ENCODE measurements at regions not wholly inside any gene's neighbourhood (a gene's known extent, or its start where the extent isn't known, plus 50 kb on each side); places are given as distances from the start of the nearest gene placed in this dataset.

GRCh38 chr11:36724742-36725385, 126.8 kb upstream of the RAG2 start:
- no peak for ATAC-seq
- no peaks in the 10 kb centered on the region for H3K36me3 ChIP-seq (ENCODE audit: control insufficient read depth, insufficient read depth, low read length)
- CTCF ChIA-PET: no interaction called here
- intact Hi-C loops (cut with micrococcal nuclease; ENCODE audit: unreplicated experiment): no loop called here
- no TSS peak for BruUV-seq (replicated peaks)
- peaks cover 9% of the 10 kb centered on the region; the same call in 1 of the 2 replicates for H3K27me3 ChIP-seq (ENCODE audit: control insufficient read depth, insufficient read depth, low read length)
- H3K27ac ChIP-seq (ENCODE audit: low read length): no peak overlapping the region
- POLR2A ChIA-PET: no interaction called here
- no peak overlapping the region for H3K4me3 ChIP-seq (ENCODE audit: low read depth in 2 of 2, low read length in 2 of 2)
- TF ChIP-seq TCF7L2 (IDR thresholded peaks at IDR 0.05; ENCODE audit: low read depth, low read length): no peak
- TF ChIP-seq REST (IDR thresholded peaks at IDR 0.05; ENCODE audit: insufficient read depth in 1 of 2, low read depth in 2 of 2, low read length in 1 of 2): no peak
- TF ChIP-seq POLR2AphosphoS5 (IDR thresholded peaks at IDR 0.05; ENCODE audit: low read depth, low read length): no peak
- TF ChIP-seq CTCF (IDR thresholded peaks at IDR 0.05): no peak
- TF ChIP-seq SIN3A (IDR thresholded peaks at IDR 0.05; ENCODE audit: borderline replicate concordance, insufficient read depth, low read depth, low read length): no peak
- no peaks in the 10 kb centered on the region for H3K9me3 ChIP-seq (ENCODE audit: control insufficient read depth, insufficient read depth, low read depth, low read length)
- in situ Hi-C loops (cut with HindIII; ENCODE audit: low pct_unique_long_range_greater_than_20kb, low sequenced_read_pairs): no loop called here
- H3K4me1 ChIP-seq (ENCODE audit: control insufficient read depth, insufficient read depth, low read length): no peaks in the 10 kb centered on the region
- DNase-seq (ENCODE audit: low read depth, low spot score): no peak

GRCh38 chr11:36722421-36722820, 124.4 kb upstream of the RAG2 start:
- ChIA-PET CTCF (no interaction called here), POLR2A (no interaction called here)
- H3K9me3 ChIP-seq (ENCODE audit: control insufficient read depth, insufficient read depth, low read depth, low read length): no peaks in the 10 kb centered on the region
- DNase-seq (ENCODE audit: low read depth, low spot score) (no peak), ATAC-seq (no peak)
- H3K4me1 ChIP-seq (ENCODE audit: control insufficient read depth, insufficient read depth, low read length): no peaks in the 10 kb centered on the region
- H3K36me3 ChIP-seq (ENCODE audit: control insufficient read depth, insufficient read depth, low read length): no peaks in the 10 kb centered on the region
- BruUV-seq (replicated peaks): no TSS peak
- H3K4me3 ChIP-seq (ENCODE audit: low read depth in 2 of 2, low read length in 2 of 2): no peak overlapping the region
- TF ChIP-seq TCF7L2 (IDR thresholded peaks at IDR 0.05; ENCODE audit: low read depth, low read length) (no peak), SIN3A (IDR thresholded peaks at IDR 0.05; ENCODE audit: borderline replicate concordance, insufficient read depth, low read depth, low read length) (no peak), REST (IDR thresholded peaks at IDR 0.05; ENCODE audit: insufficient read depth in 1 of 2, low read depth in 2 of 2, low read length in 1 of 2) (no peak), CTCF (IDR thresholded peaks at IDR 0.05) (no peak), POLR2AphosphoS5 (IDR thresholded peaks at IDR 0.05; ENCODE audit: low read depth, low read length) (no peak)
- H3K27me3 ChIP-seq (ENCODE audit: control insufficient read depth, insufficient read depth, low read length): no peaks in the 10 kb centered on the region
- intact Hi-C loops (cut with micrococcal nuclease; ENCODE audit: unreplicated experiment) (no loop called here), in situ Hi-C loops (cut with HindIII; ENCODE audit: low pct_unique_long_range_greater_than_20kb, low sequenced_read_pairs) (no loop called here)
- H3K27ac ChIP-seq (ENCODE audit: low read length): no peak overlapping the region

All from Panc1 (cell line).